ENCODE measurements at regions not wholly inside any gene's neighbourhood (a gene's known extent, or its start where the extent isn't known, plus 50 kb on each side); places are given as distances from the start of the nearest gene placed in this dataset.
"Not testable (repeated sequence)": the region's sequence is repeated elsewhere in the genome, so short reads cannot be mapped to it uniquely, and the experiment has no call there.

GRCh38 chr7:124099585-124099984 lies 66.7 kb upstream of the TMEM229A start:
- not testable (repeated sequence) for TF ChIP-seq CTCF (IDR thresholded peaks at IDR 0.05 in 4 of 5, conservative IDR thresholded peaks at IDR 0.05 in 1 of 5); POLR2A (IDR thresholded peaks at IDR 0.05)
